Activated naive CD4-positive, alpha-beta T cell treated with anti-CD3 and anti-CD28 coated beads, Interleukin-2, amount 50 U/mL, for 72 hours (primary cell): ENCODE measurements at regions not wholly inside any gene's neighbourhood (a gene's known extent, or its start where the extent isn't known, plus 50 kb on each side); places are given as distances from the start of the nearest gene placed in this dataset.
A peak's percentile ranks its signal among the peaks of the same experiment; 100 is the strongest.

Experiments
- ATAC-seq, 2 donors: fragments of 150-1000 bp; cut with Tn5 transposase; 2 replicates each; pipeline ENCODE4 v1.10.0; 2021; ENCODE audit warnings: mild to moderate bottlenecking in 2 of 2, moderate library complexity in 2 of 2
- DNase-seq, 2 donors: peaks; one replicate each; pipeline ENCODE4 v3.0.0; 2021 to 2022; ENCODE audit warnings: low spot score in 2 of 2
- H3K27ac Mint-ChIP-seq, 2 donors: one replicate each; pipeline ENCODE4 v1.8.0; 2022; ENCODE audit warnings: mild to moderate bottlenecking in 2 of 2, mixed read lengths in 2 of 2
- H3K36me3 Mint-ChIP-seq, 2 donors: one replicate each; pipeline ENCODE4 v1.8.0; 2022; ENCODE audit warnings: mixed read lengths in 2 of 2
- H3K9me3 Mint-ChIP-seq, 2 donors: one replicate each; pipeline ENCODE4 v1.8.0; 2022; ENCODE audit warnings: mixed read lengths in 2 of 2

DNA sequence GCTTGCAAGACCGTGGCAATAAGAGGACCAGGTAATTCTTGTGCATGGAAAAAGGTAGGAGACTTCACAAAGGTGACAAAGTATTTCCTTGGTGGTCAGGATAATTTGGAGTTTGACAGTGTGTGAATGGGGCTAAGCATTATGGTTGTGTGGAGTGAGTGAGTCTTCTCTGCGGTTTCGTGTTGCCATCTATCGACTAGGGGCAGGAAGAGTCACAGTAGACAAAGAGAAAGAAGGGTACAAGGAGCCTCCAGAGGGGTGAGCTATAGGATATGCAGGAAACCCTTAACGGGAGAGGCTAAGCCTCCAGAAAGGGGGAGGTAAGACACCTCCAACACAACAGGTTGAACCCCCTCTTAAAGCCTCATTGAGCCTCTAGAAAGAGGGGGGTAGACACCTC, 64.0 kb upstream of the RANBP6 start:
- Mint-ChIP-seq H3K36me3 (no peaks in the 10 kb centered on the region), H3K27ac (peak overlapping the region in 1 of 2 donors; percentile 80)
- no peak for ATAC-seq

DNA sequence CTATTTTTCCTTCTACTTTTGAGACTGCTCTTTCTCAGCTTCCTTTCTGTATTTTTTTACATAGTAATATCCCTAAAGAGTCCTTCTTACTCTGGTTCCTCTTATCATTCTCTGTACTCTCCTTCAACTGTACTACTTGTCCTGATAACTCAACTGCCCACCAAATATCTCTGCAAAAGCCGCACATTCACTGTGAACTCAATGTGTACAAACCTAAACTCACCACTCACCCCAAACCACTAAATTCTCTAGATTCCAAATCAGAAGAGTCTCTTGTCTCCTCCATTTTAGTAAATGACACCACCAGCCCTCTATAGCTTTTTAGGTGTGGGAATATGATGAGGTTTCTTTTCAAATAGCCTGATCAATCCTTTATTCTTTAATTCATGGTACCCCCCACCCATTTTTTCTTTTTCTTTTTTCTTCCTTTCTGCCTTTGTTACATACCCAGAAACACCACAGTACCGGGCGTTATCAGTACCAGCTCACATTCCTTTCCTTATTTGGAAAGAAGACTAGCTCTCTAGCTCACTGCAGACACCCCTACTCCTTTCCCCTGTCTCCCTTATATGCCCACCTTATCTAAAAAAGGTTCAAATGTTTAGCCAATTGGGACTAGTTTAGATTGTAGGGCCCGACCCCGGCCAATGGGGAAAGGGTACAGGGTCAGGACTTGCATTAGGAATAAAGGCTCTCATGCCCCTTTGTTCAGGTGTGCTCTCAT, 63.1 kb upstream of the RANBP6 start:
- no peak overlapping the region for H3K27ac Mint-ChIP-seq
- H3K36me3 Mint-ChIP-seq = no peaks in the 10 kb centered on the region
- DNase-seq (no peak), ATAC-seq (no peak)
- H3K9me3 Mint-ChIP-seq = peaks cover 4 to 10% of the 10 kb centered on the region in 2 donors

More for the DNA sequence above, 64.0 kb upstream of the RANBP6 start:
- DNase-seq = no peak
- peaks cover 4 to 10% of the 10 kb centered on the region in 2 donors for H3K9me3 Mint-ChIP-seq

DNA sequence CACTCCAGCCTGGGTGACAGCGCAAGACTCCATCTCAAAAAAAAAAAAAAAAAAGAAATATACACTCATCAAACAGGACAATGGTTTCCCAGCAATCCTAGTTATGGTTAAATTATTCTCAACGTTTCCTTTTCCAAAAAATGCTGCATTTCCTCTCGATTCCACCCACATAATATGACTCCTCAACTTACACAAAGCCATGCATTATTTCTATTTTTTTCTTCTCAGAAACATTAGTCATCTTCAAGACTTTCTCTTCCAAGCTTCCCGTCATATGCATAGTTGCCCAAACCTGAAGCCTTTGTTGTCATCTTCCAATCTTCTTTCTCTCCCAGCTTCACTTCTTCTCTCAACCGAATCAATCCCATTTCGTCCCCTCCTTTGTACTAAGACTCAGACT, 61.4 kb upstream of the RANBP6 start:
- Mint-ChIP-seq H3K36me3 (no peaks in the 10 kb centered on the region), H3K27ac (no peak overlapping the region), H3K9me3 (peaks cover 4 to 10% of the 10 kb centered on the region in 2 donors)
- no peak for DNase-seq
- ATAC-seq = no peak

DNA sequence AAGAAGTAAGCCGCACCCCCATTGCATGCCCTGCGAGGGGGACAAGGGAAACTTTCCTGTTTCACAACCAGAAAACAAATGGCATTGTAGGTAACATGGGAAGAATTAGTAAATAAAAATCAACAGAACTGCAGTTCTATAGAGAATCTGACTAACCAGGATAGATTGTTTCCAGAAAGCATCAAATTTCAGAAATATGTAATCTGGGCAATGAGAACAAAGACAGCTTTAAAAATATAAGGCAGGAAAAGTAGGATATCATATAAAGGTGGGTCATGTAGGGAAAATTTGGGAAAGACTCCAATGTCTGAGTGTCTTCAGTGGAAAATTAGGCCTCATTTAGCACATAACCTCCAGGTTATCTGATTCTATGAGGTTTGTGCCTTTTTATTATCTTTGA, 58.3 kb upstream of the RANBP6 start:
- Mint-ChIP-seq H3K27ac (no peak overlapping the region), H3K36me3 (peaks cover 9 to 20% of the 10 kb centered on the region in 2 donors), H3K9me3 (peaks cover 7 to 25% of the 10 kb centered on the region in 2 donors)
- DNase-seq (no peak), ATAC-seq (no peak)

DNA sequence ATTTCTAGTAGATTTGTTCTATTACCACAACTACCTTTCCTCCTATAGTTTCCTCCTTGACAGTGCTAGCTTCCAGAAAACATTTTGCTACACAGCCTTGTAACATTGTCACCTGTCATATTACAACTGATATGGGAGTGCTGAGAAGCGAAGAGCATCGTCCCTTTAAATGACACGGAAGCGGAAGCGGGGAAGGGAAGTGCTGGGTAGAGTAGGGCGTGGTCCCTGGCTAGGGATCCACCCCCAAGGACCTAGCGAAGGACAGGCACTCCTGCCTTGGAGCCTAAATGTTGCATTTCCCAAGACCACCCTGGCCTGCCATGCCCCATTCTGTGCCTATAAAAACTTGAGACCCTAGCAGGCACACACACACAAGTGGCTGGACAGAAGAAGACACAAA, 57.4 kb upstream of the RANBP6 start:
- ATAC-seq = no peak
- H3K27ac Mint-ChIP-seq = no peak overlapping the region

DNA sequence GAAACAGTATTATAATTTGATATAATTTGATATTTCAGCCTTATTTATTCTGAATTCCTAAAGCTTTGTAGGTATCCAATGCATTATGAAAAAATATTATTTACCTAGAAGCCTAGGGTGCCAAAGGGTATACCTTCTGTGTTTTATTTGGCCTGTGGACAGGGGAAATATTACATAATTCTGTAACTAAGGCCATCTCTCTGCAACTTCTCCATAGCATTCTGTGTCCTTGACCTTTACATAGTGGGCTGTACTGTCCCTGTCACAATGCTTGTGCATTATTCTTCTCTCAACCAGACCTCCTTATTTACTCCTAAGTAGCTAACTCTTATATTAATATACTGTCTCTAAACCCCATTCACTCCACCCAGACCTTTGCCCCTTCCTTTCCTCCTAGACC, 57.0 kb upstream of the RANBP6 start:
- Mint-ChIP-seq H3K27ac (no peak overlapping the region), H3K36me3 (peaks cover 18 to 33% of the 10 kb centered on the region in 2 donors), H3K9me3 (peaks cover 11 to 29% of the 10 kb centered on the region in 2 donors)
- DNase-seq (no peak), ATAC-seq (no peak)

More for the DNA sequence above, 57.4 kb upstream of the RANBP6 start:
- H3K36me3 Mint-ChIP-seq = peaks cover 14 to 29% of the 10 kb centered on the region in 2 donors
- H3K9me3 Mint-ChIP-seq = peaks cover 10 to 25% of the 10 kb centered on the region in 2 donors
- no peak for DNase-seq

DNA sequence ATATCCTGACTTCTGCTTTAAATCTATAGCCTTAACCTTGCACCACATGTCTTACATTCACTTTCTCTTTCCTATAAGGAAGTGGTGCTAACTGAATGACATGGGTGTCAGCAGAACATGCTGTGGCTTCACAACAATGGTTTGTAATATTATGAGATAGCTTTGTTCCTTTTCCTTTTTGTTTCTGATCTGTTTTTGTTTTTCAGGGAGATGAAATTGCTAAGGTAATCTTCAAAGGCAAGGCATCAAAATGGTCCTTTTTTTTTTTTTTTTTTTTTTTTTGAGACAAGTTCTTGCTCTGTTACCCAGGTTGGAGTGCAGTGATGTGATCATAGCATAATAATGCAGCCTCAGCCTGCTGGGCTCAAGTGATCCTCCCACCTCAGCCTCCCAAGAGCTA, 53.6 kb upstream of the RANBP6 start:
- Mint-ChIP-seq H3K9me3 (peaks cover 11 to 32% of the 10 kb centered on the region in 2 donors), H3K36me3 (peaks cover 23 to 43% of the 10 kb centered on the region in 2 donors), H3K27ac (peak overlapping the region; percentile 88 to 94)
- ATAC-seq = peak; percentile 96 to 98
- no peak for DNase-seq

DNA sequence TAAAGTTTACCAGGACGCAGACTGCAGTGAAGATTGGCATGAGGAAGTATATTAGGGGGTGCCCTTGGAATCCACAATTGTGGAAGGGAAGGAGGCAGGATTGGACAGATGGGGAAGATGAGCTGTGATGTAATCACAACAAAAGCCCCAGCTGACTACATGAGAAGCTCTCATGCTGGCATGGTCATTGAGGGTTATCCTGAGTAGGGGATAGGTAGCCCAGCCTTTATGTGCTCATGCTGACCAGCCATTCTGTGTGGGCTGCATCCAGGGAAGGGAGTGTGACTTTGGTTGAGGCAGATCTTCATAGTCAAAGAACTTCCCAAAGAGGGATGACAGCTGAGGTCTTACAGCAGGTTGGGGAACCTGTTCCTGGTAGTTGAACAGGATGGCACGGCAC, 52.0 kb upstream of the RANBP6 start:
- peaks cover 12 to 35% of the 10 kb centered on the region in 2 donors for H3K9me3 Mint-ChIP-seq
- DNase-seq (no peak), ATAC-seq (no peak)
- peaks cover 28 to 46% of the 10 kb centered on the region in 2 donors for H3K36me3 Mint-ChIP-seq
- H3K27ac Mint-ChIP-seq = no peak overlapping the region
